Ascending aorta (tissue), 2 donors: ENCODE measurements at regions not wholly inside any gene's neighbourhood (a gene's known extent, or its start where the extent isn't known, plus 50 kb on each side); places are given as distances from the start of the nearest gene placed in this dataset.
"Not testable (repeated sequence)": the region's sequence is repeated elsewhere in the genome, so short reads cannot be mapped to it uniquely, and the experiment has no call there.

Experiments used
- DNase-seq, 2 donors: peaks; one replicate each; pipeline ENCODE4 v3.0.0-alpha.2; 2019; ENCODE audit warnings: low spot score in 2 of 2
- H3K27ac ChIP-seq, 2 donors: fragments of 200-600 bp; sonication (generic); one replicate each; pipeline ENCODE4 v1.5.1; 2016 to 2017; ENCODE audit warnings: mild to moderate bottlenecking in 1 of 2
- H3K27me3 ChIP-seq: fragments of 200-600 bp; sonication (generic); one replicate; pipeline ENCODE4 v1.5.1; 2017
- H3K36me3 ChIP-seq, 2 donors: fragments of 200-600 bp; sonication (generic); one replicate each; pipeline ENCODE4 v1.5.1; 2016
- H3K4me1 ChIP-seq, 2 donors: fragments of 200-600 bp; sonication (generic); one replicate each; pipeline ENCODE4 v1.5.1; 2016 to 2017; ENCODE audit warnings: mild to moderate bottlenecking in 1 of 2
- H3K4me3 ChIP-seq, 2 donors: fragments of 200-600 bp; sonication (generic); one replicate each; pipeline ENCODE4 v1.5.1; 2016 to 2017; ENCODE audit warnings: mild to moderate bottlenecking in 1 of 2
- H3K9me3 ChIP-seq, 2 donors: fragments of 200-600 bp; sonication (generic); one replicate each; pipeline ENCODE4 v1.5.1; 2016
- intact Hi-C: fragments of 100-400 bp; cut with DNase I; formaldehyde crosslinking; loops from one replicate; pipeline ENCODE4 v1.15.1; 2023
- TF ChIP-seq, protein P1 (sequence below), 3 experiments: fragments of 200-600 bp in 2 of 3; fragments of 450-650 bp in 1 of 3; sonication (generic) in 2 of 3; IDR thresholded peaks; one replicate each; pipeline ENCODE4 v1.5.1; 2016 to 2019; ENCODE audit warnings: antibody characterized with exemption in 3 of 3, mild to moderate bottlenecking in 1 of 3, moderate library complexity in 1 of 3

GRCh38 chr4:84312426-84313012, 186.6 kb downstream of the NKX6-1 start:
- Histone ChIP-seq H3K9me3 (no peaks in the 10 kb centered on the region), H3K27ac (no peak overlapping the region), H3K4me1 (no peaks in the 10 kb centered on the region), H3K27me3 (no peaks in the 10 kb centered on the region), H3K36me3 (no peaks in the 10 kb centered on the region), H3K4me3 (no peak overlapping the region)
- TF ChIP-seq, protein P1, sequence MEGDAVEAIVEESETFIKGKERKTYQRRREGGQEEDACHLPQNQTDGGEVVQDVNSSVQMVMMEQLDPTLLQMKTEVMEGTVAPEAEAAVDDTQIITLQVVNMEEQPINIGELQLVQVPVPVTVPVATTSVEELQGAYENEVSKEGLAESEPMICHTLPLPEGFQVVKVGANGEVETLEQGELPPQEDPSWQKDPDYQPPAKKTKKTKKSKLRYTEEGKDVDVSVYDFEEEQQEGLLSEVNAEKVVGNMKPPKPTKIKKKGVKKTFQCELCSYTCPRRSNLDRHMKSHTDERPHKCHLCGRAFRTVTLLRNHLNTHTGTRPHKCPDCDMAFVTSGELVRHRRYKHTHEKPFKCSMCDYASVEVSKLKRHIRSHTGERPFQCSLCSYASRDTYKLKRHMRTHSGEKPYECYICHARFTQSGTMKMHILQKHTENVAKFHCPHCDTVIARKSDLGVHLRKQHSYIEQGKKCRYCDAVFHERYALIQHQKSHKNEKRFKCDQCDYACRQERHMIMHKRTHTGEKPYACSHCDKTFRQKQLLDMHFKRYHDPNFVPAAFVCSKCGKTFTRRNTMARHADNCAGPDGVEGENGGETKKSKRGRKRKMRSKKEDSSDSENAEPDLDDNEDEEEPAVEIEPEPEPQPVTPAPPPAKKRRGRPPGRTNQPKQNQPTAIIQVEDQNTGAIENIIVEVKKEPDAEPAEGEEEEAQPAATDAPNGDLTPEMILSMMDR (IDR thresholded peaks at IDR 0.05) = no peak
- intact Hi-C loops = no loop called here
- no peak for DNase-seq

GRCh38 chr4:84309191-84309590, 189.9 kb downstream of the NKX6-1 start:
- no peaks in the 10 kb centered on the region for H3K4me1 ChIP-seq
- intact Hi-C loops = no loop called here
- DNase-seq = no peak
- no peaks in the 10 kb centered on the region for H3K36me3 ChIP-seq
- H3K27ac ChIP-seq = no peak overlapping the region
- H3K4me3 ChIP-seq = no peak overlapping the region
- no peaks in the 10 kb centered on the region for H3K27me3 ChIP-seq
- TF ChIP-seq, protein P1 (IDR thresholded peaks at IDR 0.05) = no peak
- H3K9me3 ChIP-seq = no peaks in the 10 kb centered on the region

DNA sequence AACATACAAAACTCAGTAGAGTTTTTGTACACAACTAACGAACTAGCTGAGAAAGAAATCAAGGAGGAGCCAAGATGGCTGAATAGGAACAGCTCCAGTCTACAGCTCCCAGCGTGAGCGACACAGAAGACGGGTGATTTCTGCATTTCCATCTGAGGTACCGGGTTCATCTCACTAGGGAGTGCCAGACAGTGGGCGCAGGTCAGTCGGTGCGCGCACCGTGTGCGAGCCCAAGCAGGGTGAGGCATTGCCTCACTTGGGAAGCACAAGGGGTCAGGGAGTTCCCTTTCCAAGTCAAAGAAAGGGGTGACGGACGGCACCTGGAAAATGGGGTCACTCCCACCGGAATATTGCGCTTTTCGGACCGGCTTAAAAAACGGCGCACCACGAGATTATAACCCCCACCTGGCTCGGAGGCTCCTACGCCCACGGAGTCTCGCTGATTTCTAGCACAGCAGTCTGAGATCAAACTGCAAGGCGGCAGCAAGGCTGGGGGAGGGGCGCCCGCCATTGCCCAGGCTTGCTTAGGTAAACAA, 200.3 kb downstream of the NKX6-1 start:
- H3K27ac ChIP-seq, intact Hi-C loops, H3K4me1 ChIP-seq, H3K4me3 ChIP-seq, H3K9me3 ChIP-seq, DNase-seq, H3K27me3 ChIP-seq, H3K36me3 ChIP-seq: not testable (repeated sequence)

DNA sequence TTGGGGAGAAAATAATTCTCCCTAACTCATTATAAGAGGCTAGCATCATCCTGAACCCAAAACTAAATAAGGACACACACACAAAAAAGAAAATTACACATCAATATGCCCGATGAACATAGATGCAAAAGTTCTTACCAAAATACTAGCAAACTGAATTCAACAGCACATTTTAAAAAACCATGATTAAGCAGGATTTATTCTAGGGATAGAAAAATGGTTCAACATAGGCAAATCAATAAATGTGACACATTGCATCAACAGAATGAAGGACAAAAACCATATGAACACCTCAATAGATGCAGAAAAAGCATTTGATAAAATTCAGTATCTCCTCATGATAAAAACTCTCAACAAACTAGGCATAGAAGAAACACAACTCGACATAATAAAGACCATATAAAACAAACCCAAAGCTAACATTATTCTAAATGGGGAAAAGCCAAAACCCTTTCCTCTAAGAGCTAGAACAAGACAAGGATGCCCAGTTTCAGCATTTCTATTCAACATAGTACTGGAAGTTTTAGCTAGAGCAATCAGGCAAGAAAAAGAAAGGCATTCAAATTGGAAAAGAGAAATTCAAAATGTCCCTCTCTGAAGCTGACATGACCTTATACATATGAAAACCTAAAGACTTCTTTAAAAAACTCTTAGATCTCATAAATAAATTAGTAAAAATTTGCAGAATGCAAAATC, 200.9 kb downstream of the NKX6-1 start:
- H3K9me3 ChIP-seq = no peaks in the 10 kb centered on the region
- no peaks in the 10 kb centered on the region for H3K36me3 ChIP-seq
- no peak overlapping the region for H3K4me3 ChIP-seq
- TF ChIP-seq, protein P1 (IDR thresholded peaks at IDR 0.05) = no peak
- no peak for DNase-seq
- no peaks in the 10 kb centered on the region for H3K4me1 ChIP-seq
- intact Hi-C loops = no loop called here
- no peak overlapping the region for H3K27ac ChIP-seq
- no peaks in the 10 kb centered on the region for H3K27me3 ChIP-seq

DNA sequence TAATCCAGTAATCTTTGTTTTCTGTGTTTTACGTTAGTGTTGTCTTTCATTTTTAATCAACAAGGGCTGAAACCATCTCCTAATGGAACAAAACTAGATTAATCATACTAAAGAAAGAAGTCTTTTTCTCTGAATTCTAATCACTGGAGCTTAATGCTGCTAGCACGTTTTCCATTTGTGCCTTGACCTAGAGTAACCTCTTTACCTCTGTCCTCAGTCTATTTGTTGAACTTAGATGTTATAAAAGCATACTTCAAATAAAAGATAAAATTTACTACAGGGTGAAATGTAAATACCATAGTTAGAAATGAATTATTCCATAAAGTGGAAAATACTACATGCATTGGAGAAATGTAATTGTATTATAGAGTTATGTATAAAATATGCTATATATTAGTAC, 207.1 kb downstream of the NKX6-1 start:
- Histone ChIP-seq H3K36me3 (no peaks in the 10 kb centered on the region), H3K9me3 (no peaks in the 10 kb centered on the region), H3K27ac (no peak overlapping the region), H3K4me3 (no peak overlapping the region), H3K4me1 (no peaks in the 10 kb centered on the region), H3K27me3 (no peaks in the 10 kb centered on the region)
- intact Hi-C loops = no loop called here
- TF ChIP-seq, protein P1 (IDR thresholded peaks at IDR 0.05) = no peak
- DNase-seq = no peak

DNA sequence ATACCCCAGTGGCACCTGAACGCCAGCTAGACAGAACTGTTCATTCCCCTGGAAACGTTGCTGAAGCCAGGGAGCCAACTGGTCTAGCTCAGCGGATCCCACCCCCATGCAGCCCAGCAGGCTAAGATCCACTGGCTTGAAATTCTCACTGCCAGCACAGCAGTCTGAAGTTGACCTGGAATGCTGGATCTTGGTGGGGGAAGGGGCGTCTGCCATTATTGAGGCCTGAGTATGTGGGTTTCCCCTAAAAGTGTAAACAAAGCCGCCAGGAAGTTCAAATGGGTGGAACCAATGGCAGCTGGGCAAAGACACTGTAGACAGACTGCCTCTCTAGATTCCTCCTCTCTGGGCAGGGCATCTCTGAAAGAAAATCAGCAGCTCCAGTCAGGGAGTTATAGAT, 213.0 kb downstream of the NKX6-1 start:
- TF ChIP-seq, protein P1 (IDR thresholded peaks at IDR 0.05) = no peak
- H3K27ac ChIP-seq = no peak overlapping the region
- H3K36me3 ChIP-seq = no peaks in the 10 kb centered on the region
- intact Hi-C loops = no loop called here
- no peak overlapping the region for H3K4me3 ChIP-seq
- no peaks in the 10 kb centered on the region for H3K9me3 ChIP-seq
- H3K27me3 ChIP-seq = no peaks in the 10 kb centered on the region
- H3K4me1 ChIP-seq = no peaks in the 10 kb centered on the region
- no peak for DNase-seq
